GM21367 (cell line): ENCODE measurements at regions not wholly inside any gene's neighbourhood (a gene's known extent, or its start where the extent isn't known, plus 50 kb on each side); places are given as distances from the start of the nearest gene placed in this dataset.
"Not testable (repeated sequence)": the region's sequence is repeated elsewhere in the genome, so short reads cannot be mapped to it uniquely, and the experiment has no call there.

Experiments used
- ATAC-seq: cut with Tn5 transposase; IDR thresholded peaks from one replicate; pipeline ENCODE4 v1.9.1; 2021; ENCODE audit not compliant: unreplicated experiment

- no peak for ATAC-seq
Observed at GRCh38 chr21:35478161-35479064, 429.3 kb upstream of the RUNX1 start.

- no peak for ATAC-seq
Observed at GRCh38 chr21:35477622-35478021, 428.5 kb upstream of the RUNX1 start.

GRCh38 chr21:35476621-35477395, 427.7 kb upstream of the RUNX1 start:
- ATAC-seq: no peak

DNA sequence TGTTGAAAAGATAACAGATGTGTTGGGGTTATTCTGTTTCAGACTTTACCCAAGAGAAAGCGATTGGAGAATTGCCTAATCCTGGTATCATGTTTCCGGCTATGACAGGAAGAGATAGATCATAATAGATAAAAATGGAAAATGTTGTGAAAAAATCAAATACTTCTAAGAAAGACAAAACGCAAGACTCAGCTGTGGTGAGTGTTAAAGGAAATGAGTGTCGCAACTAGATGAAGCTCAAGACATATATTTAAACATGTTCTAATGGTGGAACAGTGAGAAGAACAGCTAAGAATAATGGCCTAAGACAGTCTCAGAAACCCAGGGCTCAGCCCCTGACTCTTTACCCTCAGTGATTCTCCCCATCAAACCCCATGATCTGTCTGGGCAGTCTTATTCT, 426.7 kb upstream of the RUNX1 start:
- ATAC-seq: no peak

DNA sequence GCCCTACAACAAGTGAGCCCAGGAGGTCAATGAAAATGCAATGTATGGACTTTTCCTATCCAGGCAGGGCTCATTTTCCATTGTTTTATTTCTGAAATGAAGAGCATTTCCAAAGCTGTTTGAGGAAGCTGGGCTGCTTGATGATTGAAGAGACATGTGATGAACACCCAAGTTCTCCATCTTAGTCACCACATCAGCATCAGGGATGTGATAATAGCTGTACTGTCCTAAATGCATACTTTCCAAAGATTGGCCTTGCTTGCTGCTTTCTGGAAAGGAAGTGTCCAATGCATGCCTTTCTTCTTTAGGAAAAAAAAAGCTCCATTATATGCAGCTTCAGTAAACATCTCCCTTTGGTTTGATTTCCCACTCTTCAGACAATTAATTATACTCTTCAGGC, 425.9 kb upstream of the RUNX1 start:
- ATAC-seq: no peak

DNA sequence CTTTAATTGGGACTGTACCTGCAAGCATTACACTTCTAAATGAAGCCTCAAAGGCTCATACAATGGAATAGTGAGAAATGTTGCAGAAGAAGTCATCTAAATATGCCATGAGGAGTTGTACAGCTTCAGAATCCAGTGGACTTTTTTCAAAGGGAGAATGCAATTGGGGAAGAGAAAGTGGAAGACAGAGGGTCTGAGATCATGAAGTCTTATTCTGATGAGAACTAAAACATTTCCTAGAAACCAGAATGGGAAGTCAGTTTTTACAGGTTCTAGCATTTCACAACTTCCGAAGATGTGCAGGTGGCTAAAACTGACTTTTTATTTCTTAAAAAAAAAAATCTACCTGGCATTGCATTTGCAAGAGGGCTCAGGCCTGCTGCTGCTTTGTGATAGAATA, 424.4 kb upstream of the RUNX1 start:
- ATAC-seq: no peak

GRCh38 chr21:35470522-35470921, 421.4 kb upstream of the RUNX1 start:
- no peak for ATAC-seq

DNA sequence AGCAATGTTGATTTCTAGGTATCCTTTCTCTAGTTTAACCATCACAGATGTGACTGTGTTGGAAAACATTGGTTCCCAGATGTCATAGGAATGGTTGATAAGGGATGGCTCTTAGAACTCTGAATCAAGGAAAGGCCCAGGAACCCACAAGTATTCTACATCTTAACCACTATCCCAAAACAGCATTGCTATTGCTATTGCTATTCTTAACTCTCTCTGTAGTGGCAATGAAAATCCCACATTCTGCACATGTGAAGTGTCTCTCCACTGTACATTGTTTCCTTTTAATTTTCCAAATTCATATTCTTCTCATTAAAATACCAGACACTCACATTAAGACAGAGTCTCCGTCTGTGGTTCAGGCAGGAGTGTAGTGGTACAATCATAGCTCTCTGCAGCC, 420.4 kb upstream of the RUNX1 start:
- no peak for ATAC-seq

DNA sequence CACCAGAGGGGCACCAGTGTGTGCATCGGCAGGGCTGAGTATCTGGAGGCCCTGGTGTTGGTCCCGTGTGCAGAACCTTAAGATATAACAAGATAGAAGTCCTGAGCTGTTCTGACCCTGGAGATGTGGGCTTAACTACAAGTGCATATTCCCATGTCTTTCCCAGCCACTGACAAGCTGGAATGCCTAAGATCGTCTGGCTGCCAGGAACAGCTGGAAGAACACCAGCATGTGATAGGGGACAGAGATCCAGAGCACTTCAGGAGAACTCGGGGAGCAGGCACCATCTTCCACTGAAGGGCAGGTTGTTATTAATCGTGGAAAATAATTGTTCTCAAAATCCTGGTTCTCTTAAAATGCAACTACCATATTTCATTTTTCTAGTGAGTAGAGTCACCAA, 419.9 kb upstream of the RUNX1 start:
- ATAC-seq: no peak

DNA sequence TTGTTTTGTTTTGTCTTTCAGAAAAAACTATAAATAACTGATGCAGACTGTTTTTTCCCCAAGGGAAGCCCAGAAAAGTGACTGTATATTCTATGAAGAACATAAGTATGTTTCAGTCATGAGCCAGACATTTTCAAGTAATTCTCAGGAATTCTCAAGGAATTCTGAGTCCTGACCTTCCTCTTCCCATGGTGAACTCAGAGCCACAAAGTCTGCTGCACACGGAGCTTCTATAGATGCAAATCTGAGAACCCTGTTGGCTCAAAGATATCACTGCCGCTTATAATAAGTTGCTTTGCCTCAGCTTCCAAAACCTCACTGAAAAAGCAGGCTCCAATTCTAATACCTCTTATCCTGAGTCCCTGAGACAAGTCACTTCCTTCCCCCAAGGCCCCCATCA, 418.5 kb upstream of the RUNX1 start:
- ATAC-seq: no peak

DNA sequence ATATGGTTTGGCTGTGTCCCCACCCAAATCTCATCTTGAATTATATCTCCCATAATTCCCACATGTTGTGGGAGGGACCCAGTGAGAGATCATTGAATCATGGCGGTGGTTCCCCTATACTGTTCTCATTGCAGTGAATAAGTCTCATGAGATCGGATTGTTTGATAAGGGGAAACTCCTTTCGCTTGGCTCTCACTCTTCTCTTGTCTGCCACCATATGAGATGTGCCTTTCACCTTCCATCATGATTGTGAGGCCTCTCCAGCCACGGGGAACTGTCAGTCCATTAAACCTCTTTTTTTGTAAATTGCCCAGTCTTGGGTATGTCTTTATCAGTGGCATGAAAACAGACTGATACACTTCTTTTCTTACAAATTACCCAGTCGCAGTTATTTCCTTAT, 417.6 kb upstream of the RUNX1 start:
- not testable (repeated sequence) for ATAC-seq

DNA sequence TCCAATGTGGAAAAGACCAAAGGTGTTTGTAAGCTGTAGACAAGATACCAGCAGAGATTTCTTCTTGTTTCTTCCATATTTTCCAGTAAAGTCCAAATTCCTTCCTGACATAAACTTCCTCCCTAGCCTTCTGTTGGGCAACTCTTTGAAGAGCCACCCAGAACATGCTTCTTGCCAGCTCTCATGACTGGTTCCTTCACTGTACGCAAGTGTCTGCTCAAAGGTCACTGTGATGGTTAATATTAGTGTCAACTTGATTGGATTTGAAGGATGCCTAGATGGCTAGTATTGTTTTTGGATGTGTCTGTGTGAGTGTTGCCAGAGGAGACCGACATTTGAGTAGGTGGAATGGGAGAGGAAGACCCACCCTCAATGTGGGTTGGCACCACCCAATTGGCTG, 416.6 kb upstream of the RUNX1 start:
- ATAC-seq: no peak

- ATAC-seq: no peak
Observed at GRCh38 chr21:35461700-35462099, 412.6 kb upstream of the RUNX1 start.

DNA sequence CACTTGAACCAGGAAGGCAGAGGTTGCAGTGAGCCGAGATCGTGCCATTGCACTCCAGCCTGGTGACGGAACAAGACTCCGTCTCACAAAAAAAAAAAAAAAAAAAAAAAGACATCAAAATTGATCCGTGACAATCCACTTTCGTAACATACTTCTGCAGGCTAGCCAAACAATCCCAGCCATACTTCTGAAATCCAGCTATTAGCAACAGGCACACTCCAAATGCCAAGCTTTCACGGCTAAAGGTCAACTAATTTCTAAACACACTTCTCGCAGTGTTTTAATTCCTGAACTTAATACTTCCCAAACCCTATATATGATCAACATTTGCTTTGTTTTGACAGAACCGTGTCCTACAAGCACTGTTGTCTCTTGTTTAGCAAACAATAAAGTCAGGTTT, 411.3 kb upstream of the RUNX1 start:
- ATAC-seq: no peak

DNA sequence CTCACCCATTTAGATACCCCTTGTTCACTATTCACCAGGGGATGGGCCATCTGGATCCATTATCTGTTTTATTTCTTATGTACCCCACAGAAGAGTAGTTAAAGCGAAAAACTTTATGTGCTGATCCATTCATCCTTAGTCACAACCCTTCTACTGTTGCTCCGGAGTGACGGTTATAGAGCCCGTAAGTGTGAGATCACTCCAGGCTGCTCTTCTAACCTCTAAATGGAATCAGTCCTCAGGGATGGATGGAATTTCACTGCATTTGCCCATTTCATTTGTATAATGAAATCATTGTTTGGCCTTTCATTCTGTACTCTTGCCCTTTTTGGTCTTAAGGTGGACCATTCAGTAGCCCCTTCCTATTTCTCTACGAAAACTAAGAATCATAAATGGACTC, 409.3 kb upstream of the RUNX1 start:
- no peak for ATAC-seq

DNA sequence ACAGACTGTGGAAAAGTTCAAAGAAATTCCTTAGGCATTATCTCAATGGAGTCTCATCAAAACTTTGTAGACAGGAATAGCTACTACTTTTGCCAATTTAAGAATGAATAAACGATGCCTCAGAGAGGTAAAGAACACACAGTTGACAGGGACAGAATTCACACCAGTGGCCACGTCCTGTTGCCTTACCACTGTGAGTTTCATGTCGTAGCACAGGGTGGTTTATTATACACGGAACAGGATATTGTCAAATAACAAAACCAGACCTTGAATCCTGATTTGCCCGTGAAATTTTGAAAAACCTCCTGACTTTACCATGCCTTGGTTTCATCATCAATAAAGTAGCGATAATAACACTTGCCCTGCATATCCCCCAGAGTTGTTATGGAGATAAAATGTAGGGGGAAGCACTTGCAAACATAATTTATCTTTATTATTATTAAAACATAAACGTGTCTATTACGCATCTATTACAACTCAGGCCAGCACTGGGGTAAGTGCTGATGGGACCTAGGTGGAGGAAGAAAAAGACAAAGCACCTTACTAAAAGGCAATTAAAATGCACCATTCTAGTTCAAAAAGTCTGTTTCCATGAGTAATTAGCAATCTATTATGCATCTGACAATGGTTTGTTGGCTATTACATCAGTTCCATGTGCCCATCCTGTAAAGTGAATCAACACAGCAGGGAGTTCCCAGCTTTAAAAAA, 408.1 kb upstream of the RUNX1 start:
- no peak for ATAC-seq

DNA sequence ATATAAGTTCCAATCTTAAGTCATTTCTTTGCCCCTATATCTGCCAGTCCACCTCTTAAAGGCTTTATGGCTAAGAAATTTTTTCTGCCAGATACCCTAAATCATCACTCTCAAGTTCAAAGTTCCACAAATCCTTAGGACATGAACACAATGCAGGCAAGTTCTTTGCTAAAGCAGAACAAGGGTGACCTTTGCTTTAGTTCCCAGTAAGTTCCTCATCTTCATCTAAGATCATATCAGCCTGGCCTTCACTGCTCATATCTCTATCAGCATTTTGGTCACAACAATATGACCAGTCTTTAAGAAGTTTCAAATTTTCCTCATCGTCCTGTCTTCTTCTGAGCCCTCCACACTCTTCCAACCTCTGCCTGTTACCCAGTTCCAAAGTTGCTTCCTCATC, 402.2 kb upstream of the RUNX1 start:
- no peak for ATAC-seq

- no peak for ATAC-seq
Observed at GRCh38 chr21:35450830-35451229, 401.7 kb upstream of the RUNX1 start.

DNA sequence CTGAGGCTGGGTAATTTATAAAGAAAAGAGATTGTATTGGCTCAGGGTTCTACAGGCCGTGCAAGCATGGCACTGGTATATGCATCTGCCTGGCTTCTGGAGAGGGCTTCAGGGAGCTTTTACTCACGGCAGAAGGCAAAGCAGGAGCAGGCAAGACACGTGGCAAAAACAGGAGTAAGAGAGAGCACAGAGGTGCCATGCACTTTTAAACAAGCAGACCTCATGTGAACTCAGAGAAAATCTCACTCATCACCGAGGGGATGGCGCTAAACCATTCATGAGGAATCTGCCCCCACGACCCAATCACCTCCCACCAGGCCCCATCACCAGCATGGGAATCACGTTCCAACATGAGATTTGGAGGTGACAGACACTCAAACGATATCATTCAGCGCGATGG, 400.7 kb upstream of the RUNX1 start:
- no peak for ATAC-seq

DNA sequence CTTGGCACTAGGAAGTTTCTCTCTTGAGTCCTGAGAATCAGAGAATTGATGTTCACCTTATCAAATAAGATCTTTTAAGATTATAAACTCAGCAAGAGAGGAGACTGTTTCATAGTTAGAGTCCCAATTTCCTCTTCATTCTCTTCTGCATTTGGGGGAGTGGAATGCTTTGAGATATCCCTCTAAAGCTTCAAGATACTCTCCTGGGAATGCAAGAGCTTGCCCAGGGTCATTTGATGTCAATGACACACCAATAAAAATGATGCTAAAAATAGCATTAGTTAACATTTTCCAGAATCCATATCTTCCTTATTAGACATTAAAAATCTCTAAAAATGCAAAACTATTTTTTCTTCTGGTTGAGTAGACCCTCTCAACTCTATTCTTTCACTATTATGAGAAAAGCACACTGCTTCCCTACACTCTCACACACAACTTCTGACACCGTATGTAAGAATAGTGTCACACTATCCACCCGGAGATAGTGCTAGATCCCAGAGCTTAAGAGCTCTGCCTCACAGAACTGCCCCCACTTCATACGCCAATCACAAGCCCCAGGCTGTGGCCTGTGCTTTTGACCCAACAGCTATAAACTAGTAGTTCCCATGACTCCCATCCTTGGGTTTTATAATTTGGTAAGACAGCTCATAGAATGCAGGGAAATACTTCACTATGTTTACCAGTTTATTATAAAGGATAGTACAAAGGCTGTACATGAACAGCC, 399.9 kb upstream of the RUNX1 start:
- ATAC-seq: no peak

DNA sequence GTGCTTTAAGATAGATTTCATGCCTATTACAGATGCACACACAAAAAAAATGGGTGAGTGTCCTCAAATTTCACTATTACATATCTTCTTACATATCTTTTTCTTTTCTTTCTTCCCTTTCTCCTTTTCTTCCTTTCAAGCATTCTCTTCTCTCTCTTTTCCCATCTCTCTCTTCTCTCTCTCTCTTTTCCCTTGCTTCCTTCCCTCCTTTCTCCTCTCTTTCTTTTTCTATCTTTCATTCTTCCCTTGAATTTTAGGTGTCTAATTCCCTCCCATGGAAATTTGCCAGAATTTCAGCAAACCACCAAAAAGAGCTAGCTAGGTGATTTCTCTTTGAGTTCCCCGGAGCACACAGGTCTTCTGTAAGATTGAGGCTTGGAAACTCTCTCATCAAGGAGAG, 395.3 kb upstream of the RUNX1 start:
- no peak for ATAC-seq
